ENCODE measurements at regions not wholly inside any gene's neighbourhood (a gene's known extent, or its start where the extent isn't known, plus 50 kb on each side); places are given as distances from the start of the nearest gene placed in this dataset.
"Not testable (repeated sequence)": the region's sequence is repeated elsewhere in the genome, so short reads cannot be mapped to it uniquely, and the experiment has no call there.

DNA sequence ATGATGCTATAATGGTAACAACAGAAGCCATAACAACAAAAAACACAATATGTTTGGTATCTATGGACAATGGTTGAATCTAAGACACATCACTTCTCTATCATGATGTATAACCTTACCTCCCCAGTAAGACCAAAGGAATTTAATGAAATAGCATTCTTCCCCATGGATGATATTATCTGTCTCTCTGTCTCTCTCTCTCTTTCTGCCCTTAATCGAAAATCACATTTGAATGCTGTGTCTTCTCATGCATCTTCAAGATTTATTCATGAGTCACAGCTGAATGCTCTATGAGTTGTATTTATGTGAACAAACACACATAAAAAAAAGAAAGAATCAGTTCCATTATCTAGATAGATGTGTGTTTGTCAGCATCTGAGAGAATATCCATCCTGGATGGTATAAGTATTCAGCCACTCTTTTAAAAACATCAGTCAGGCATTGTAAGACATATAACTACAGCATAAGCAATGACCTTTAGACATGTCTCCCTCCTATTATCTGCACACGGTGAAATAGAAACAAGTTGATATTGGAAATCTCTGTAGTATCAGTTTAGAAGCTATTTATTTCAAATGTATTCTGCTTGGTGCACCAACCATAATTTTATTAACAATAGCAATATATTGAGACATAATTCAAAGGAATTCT lies 433.3 kb downstream of the TOX3 start:
- H3K4me1 ChIP-seq (ENCODE audit: insufficient read depth): no peaks in the 10 kb centered on the region
- DNase-seq (ENCODE audit: low spot score): no peak
- no peaks in the 10 kb centered on the region for H3K27me3 ChIP-seq
- no peak for TF ChIP-seq EZH2phosphoT487 (IDR thresholded peaks at IDR 0.05; ENCODE audit: low read depth, severe bottlenecking, unreplicated experiment)
- TF ChIP-seq, protein P1, sequence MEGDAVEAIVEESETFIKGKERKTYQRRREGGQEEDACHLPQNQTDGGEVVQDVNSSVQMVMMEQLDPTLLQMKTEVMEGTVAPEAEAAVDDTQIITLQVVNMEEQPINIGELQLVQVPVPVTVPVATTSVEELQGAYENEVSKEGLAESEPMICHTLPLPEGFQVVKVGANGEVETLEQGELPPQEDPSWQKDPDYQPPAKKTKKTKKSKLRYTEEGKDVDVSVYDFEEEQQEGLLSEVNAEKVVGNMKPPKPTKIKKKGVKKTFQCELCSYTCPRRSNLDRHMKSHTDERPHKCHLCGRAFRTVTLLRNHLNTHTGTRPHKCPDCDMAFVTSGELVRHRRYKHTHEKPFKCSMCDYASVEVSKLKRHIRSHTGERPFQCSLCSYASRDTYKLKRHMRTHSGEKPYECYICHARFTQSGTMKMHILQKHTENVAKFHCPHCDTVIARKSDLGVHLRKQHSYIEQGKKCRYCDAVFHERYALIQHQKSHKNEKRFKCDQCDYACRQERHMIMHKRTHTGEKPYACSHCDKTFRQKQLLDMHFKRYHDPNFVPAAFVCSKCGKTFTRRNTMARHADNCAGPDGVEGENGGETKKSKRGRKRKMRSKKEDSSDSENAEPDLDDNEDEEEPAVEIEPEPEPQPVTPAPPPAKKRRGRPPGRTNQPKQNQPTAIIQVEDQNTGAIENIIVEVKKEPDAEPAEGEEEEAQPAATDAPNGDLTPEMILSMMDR (IDR thresholded peaks at IDR 0.05; ENCODE audit: poor library complexity): no peak
- TF ChIP-seq EZH2 (IDR thresholded peaks at IDR 0.05; ENCODE audit: borderline replicate concordance): no peak
- no peaks in the 10 kb centered on the region for H3K79me2 ChIP-seq
- 82% methylated on average over 2 of the region's 2 CpGs for WGBS (ENCODE audit: low lambda C conversion rate, missing lambda C conversion rate)
- H4K20me1 ChIP-seq (ENCODE audit: insufficient read depth, poor library complexity, severe bottlenecking): no peaks in the 10 kb centered on the region
- H3K27ac ChIP-seq: no peak overlapping the region
- H3K36me3 ChIP-seq (replicated peaks; ENCODE audit: insufficient read depth, low read depth): no peaks in the 10 kb centered on the region
- H3K9me3 ChIP-seq (ENCODE audit: low read depth): no peaks in the 10 kb centered on the region
- no peak overlapping the region for H3K4me2 ChIP-seq
- H3K9me2 ChIP-seq (replicated peaks; ENCODE audit: insufficient read depth): no peaks in the 10 kb centered on the region
- H2AFZ ChIP-seq: no peak overlapping the region
- H3K4me3 ChIP-seq: no peak overlapping the region

DNA sequence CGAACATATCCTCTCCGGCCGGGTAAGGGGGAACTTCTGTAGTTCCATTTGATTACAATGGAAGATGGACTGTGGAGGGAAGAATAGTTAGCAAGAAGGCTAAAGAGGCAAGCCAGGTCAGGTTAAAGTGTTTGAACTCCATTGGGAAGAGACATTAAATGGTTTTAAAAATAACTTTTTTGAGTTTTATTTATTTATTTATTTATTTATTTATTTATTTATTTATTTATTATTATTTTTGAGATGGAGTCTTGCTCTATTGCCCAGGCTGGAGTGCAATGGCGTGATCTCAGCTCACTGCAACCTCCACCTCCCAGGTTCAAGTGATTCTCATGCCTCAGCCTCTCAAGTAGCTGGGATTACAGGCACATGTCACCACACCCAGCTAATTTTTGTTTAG lies 441.9 kb downstream of the TOX3 start:
- H3K9me3 ChIP-seq (ENCODE audit: low read depth); H3K9me2 ChIP-seq (replicated peaks; ENCODE audit: insufficient read depth); H3K27me3 ChIP-seq; H3K36me3 ChIP-seq (replicated peaks; ENCODE audit: insufficient read depth, low read depth); H3K4me3 ChIP-seq; H3K79me2 ChIP-seq; H3K27ac ChIP-seq; H4K20me1 ChIP-seq (ENCODE audit: insufficient read depth, poor library complexity, severe bottlenecking); DNase-seq (ENCODE audit: low spot score); H2AFZ ChIP-seq; H3K4me1 ChIP-seq (ENCODE audit: insufficient read depth); H3K4me2 ChIP-seq: not testable (repeated sequence)
- 96% methylated on average over 4 of the region's 4 CpGs for WGBS (ENCODE audit: low lambda C conversion rate, missing lambda C conversion rate)

DNA sequence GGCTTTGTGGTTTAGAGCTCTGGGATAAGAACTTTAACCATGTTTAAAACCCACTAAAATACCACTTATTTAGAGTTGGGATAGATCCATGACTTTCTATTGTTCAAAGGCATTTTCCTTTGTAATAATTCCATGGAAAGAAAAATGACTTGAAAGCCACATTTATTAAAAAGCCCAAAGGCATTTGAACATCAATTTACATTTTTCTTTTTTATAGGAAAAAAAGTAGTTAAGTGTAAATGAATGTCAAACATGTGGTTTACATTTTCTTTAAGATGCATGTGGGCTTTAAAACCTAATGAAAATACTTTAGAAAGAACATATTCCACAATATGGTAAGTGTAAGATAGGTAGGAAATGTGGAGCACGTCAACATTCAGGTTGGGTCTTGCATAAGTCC lies 443.2 kb downstream of the TOX3 start:
- Histone ChIP-seq H3K9me2 (replicated peaks; ENCODE audit: insufficient read depth) (no peaks in the 10 kb centered on the region), H3K9me3 (ENCODE audit: low read depth) (no peaks in the 10 kb centered on the region), H3K36me3 (replicated peaks; ENCODE audit: insufficient read depth, low read depth) (no peaks in the 10 kb centered on the region), H2AFZ (no peak overlapping the region), H4K20me1 (ENCODE audit: insufficient read depth, poor library complexity, severe bottlenecking) (no peaks in the 10 kb centered on the region), H3K4me1 (ENCODE audit: insufficient read depth) (no peaks in the 10 kb centered on the region), H3K4me2 (no peak overlapping the region), H3K4me3 (no peak overlapping the region), H3K27me3 (no peaks in the 10 kb centered on the region), H3K27ac (no peak overlapping the region), H3K79me2 (no peaks in the 10 kb centered on the region)
- TF ChIP-seq, protein P1 (IDR thresholded peaks at IDR 0.05; ENCODE audit: poor library complexity): no peak
- no peak for TF ChIP-seq EZH2 (IDR thresholded peaks at IDR 0.05; ENCODE audit: borderline replicate concordance)
- TF ChIP-seq EZH2phosphoT487 (IDR thresholded peaks at IDR 0.05; ENCODE audit: low read depth, severe bottlenecking, unreplicated experiment): no peak
- no peak for DNase-seq (ENCODE audit: low spot score)
- WGBS (ENCODE audit: low lambda C conversion rate, missing lambda C conversion rate): 67% methylated on average over 1 of the region's 1 CpG

DNA sequence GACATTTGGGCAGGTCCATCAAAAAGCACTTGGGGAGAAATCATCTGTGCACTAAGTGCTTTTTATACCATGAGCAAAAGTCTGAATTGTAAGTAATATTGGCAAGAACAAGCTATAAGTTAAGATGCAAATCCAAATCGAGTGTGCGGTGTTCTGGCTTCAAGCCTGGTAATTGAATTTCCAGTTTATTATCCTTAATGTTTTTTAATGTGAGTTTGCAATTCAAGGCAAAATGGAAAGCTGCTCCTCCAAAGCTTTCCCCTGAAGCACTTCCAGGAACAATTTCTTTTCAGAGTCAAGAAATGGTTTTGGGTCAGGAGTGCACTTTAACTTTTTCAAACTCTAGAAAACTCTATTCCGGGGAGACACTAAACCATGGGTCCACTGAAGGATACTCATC lies 445.7 kb downstream of the TOX3 start:
- H3K79me2 ChIP-seq: no peaks in the 10 kb centered on the region
- H3K9me3 ChIP-seq (ENCODE audit: low read depth): no peaks in the 10 kb centered on the region
- H3K27me3 ChIP-seq: no peaks in the 10 kb centered on the region
- no peaks in the 10 kb centered on the region for H4K20me1 ChIP-seq (ENCODE audit: insufficient read depth, poor library complexity, severe bottlenecking)
- H3K9me2 ChIP-seq (replicated peaks; ENCODE audit: insufficient read depth): no peaks in the 10 kb centered on the region
- WGBS (ENCODE audit: low lambda C conversion rate, missing lambda C conversion rate): 82% methylated on average over 3 of the region's 3 CpGs
- no peak overlapping the region for H3K4me3 ChIP-seq
- H3K4me1 ChIP-seq (ENCODE audit: insufficient read depth): no peaks in the 10 kb centered on the region
- no peaks in the 10 kb centered on the region for H3K36me3 ChIP-seq (replicated peaks; ENCODE audit: insufficient read depth, low read depth)
- TF ChIP-seq EZH2 (IDR thresholded peaks at IDR 0.05; ENCODE audit: borderline replicate concordance): no peak
- no peak for TF ChIP-seq EZH2phosphoT487 (IDR thresholded peaks at IDR 0.05; ENCODE audit: low read depth, severe bottlenecking, unreplicated experiment)
- TF ChIP-seq, protein P1 (IDR thresholded peaks at IDR 0.05; ENCODE audit: poor library complexity): no peak
- DNase-seq (ENCODE audit: low spot score): no peak
- no peak overlapping the region for H3K27ac ChIP-seq
- H3K4me2 ChIP-seq: no peak overlapping the region
- no peak overlapping the region for H2AFZ ChIP-seq
